HL-60 (cell line): ENCODE measurements at regions not wholly inside any gene's neighbourhood (a gene's known extent, or its start where the extent isn't known, plus 50 kb on each side); places are given as distances from the start of the nearest gene placed in this dataset.

ENCODE experiments used
- POLR2AphosphoS5 ChIP-seq: IDR thresholded peaks from 2 replicates; pipeline ENCODE4 v1.6.1; 2012; ENCODE audit warnings: low read depth
- TF ChIP-seq, protein P1 (sequence below): IDR thresholded peaks from one replicate; pipeline ENCODE4 v1.5.1; 2011; ENCODE audit warnings: low read length, control low read depth, inconsistent platforms; ENCODE audit not compliant: insufficient read depth

DNA sequence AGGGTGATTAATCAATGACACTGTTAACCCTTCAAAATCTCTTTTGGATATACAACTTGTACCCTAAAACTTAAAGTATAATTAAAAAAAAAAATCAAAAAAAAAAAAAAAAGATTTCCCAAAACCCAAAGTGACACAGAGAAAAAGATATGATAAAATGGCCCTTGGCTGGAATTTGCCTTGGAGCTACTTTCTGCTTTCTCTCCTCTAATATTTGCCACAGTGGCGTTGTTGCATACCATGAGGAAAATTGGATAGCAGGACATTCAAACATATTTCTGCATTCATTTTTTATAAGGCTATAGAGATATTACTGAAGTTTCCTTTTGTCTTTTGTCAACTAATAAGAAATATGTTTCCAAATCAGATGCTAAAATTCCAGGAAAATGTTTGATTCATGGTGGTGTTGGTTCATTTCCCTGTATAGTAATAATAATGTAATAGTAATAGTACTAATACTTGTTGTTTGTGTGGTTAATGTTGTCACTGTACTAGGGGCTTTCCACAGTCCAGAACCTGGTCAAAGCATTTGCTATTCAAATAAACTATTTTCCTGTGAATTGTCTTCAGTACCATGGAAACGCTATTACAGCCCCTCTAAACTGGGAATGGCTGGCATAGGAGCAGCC is 441.3 kb upstream of the THBS1 start:
- TF ChIP-seq, protein P1, sequence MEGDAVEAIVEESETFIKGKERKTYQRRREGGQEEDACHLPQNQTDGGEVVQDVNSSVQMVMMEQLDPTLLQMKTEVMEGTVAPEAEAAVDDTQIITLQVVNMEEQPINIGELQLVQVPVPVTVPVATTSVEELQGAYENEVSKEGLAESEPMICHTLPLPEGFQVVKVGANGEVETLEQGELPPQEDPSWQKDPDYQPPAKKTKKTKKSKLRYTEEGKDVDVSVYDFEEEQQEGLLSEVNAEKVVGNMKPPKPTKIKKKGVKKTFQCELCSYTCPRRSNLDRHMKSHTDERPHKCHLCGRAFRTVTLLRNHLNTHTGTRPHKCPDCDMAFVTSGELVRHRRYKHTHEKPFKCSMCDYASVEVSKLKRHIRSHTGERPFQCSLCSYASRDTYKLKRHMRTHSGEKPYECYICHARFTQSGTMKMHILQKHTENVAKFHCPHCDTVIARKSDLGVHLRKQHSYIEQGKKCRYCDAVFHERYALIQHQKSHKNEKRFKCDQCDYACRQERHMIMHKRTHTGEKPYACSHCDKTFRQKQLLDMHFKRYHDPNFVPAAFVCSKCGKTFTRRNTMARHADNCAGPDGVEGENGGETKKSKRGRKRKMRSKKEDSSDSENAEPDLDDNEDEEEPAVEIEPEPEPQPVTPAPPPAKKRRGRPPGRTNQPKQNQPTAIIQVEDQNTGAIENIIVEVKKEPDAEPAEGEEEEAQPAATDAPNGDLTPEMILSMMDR, result no peak
- no peak for TF ChIP-seq POLR2AphosphoS5
